ENCODE measurements at regions not wholly inside any gene's neighbourhood (a gene's known extent, or its start where the extent isn't known, plus 50 kb on each side); places are given as distances from the start of the nearest gene placed in this dataset.

- TF ChIP-seq CTCF (IDR thresholded peaks at IDR 0.05 in 4 of 5, conservative IDR thresholded peaks at IDR 0.05 in 1 of 5) (no peak), POLR2A (IDR thresholded peaks at IDR 0.05) (no peak)
Observed at GRCh38 chr2:129778584-129778877, 200.9 kb upstream of the RAB6C start.
